A549 (cell line): ENCODE measurements at regions not wholly inside any gene's neighbourhood (a gene's known extent, or its start where the extent isn't known, plus 50 kb on each side); places are given as distances from the start of the nearest gene placed in this dataset.

Experiments
- ATAC-seq, 2 experiments: fragments of 200-7000 bp in 1 of 2; fragments of >200 bp in 1 of 2; cut with Nextera tagmentation in 1 of 2; cut with Tn5 transposase in 1 of 2; 3 replicates each; pipeline versions ENCODE4 v1.8.0 to v1.9.1; 2018 to 2020; ENCODE audit warnings: mild to moderate bottlenecking in 1 of 2, moderate library complexity in 1 of 2
- CTCF ChIA-PET: fragments of 300-600 bp; sonication (Branson Sonifier 250); formaldehyde crosslinking; extraction: SDS; loops from one replicate; lab custom pipeline; 2021; ENCODE audit warnings: antibody characterized with exemption, inconsistent platforms; lab: Yijun Ruan, JAX
- POLR2A ChIA-PET: fragments of 350-600 bp; formaldehyde crosslinking; extraction: SDS; loops from one replicate; lab custom pipeline; 2021; ENCODE audit warnings: antibody characterized with exemption, inconsistent platforms; lab: Yijun Ruan, JAX
- DNase-seq, 2 experiments: peaks; one replicate each; pipeline versions ENCODE4 v3.0.0 to v3.0.0-alpha.2; 2011 to 2016; ENCODE audit warnings: low read depth in 1 of 2, low spot score in 1 of 2
- FAIRE-seq: peaks from 2 replicates; lab custom pipeline; 2011; peaks lifted over from hg19 to GRCh38; lab: Jason Lieb, UNC
- H3K27ac ChIP-seq, 2 experiments: fragments of >200 bp; sonication (Bioruptor Twin); formaldehyde crosslinking; 3 replicates each; pipeline ENCODE4 v1.5.1; 2016 to 2017
- H3K4me1 ChIP-seq: fragments of >200 bp; sonication (Bioruptor Twin); formaldehyde crosslinking; 3 replicates; pipeline ENCODE4 v1.6.1; 2016
- H3K4me2 ChIP-seq: fragments of >200 bp; sonication (Bioruptor Twin); formaldehyde crosslinking; 3 replicates; pipeline ENCODE4 v1.6.1; 2016
- H3K4me3 ChIP-seq: fragments of >200 bp; sonication (Bioruptor Twin); formaldehyde crosslinking; 3 replicates; pipeline ENCODE4 v1.5.1; 2016
- H3K9me3 ChIP-seq: fragments of >200 bp; sonication (Bioruptor Twin); formaldehyde crosslinking; 3 replicates; pipeline ENCODE4 v1.6.1; 2016
- BHLHE40 ChIP-seq: IDR thresholded peaks from 2 replicates; pipeline ENCODE4 v1.6.1; 2012; ENCODE audit warnings: low read depth, low read length, inconsistent platforms
- CBX8 ChIP-seq: fragments of 200-600 bp; sonication (generic); IDR thresholded peaks from 2 replicates; pipeline ENCODE4 v1.6.1; 2016
- CEBPB ChIP-seq, 2 experiments: fragments of >200 bp in 1 of 2; sonication (Bioruptor Twin) in 1 of 2; formaldehyde crosslinking in 1 of 2; IDR thresholded peaks; 2 replicates each; pipeline ENCODE4 v1.6.1; 2012 to 2016
- FOSB ChIP-seq: fragments of 250-450 bp; sonication (Bioruptor Pico); IDR thresholded peaks from 2 replicates; pipeline ENCODE4 v1.5.0; 2020; ENCODE audit warnings: mild to moderate bottlenecking, moderate library complexity
- FOSL2 ChIP-seq, 2 experiments: fragments of 450-650 bp in 1 of 2; fragments of >200 bp in 1 of 2; sonication (Bioruptor Twin) in 1 of 2; formaldehyde crosslinking; IDR thresholded peaks; 2 replicates each; pipeline versions ENCODE4 v1.5.0 to v1.6.1; 2016 to 2020; ENCODE audit warnings: mild to moderate bottlenecking in 1 of 2, moderate library complexity in 1 of 2
- FOXS1 ChIP-seq: fragments of 250-450 bp; sonication (Bioruptor Pico); IDR thresholded peaks from 2 replicates; pipeline ENCODE4 v1.5.0; 2020; ENCODE audit warnings: mild to moderate bottlenecking, moderate library complexity
- HEYL ChIP-seq: fragments of 250-450 bp; sonication (Bioruptor Pico); IDR thresholded peaks from 2 replicates; pipeline ENCODE4 v1.8.0; 2021; ENCODE audit warnings: mild to moderate bottlenecking, moderate library complexity
- HOXA7 ChIP-seq: fragments of 250-450 bp; sonication (Bioruptor Pico); IDR thresholded peaks from 2 replicates; pipeline ENCODE4 v1.5.0; 2020; ENCODE audit warnings: mild to moderate bottlenecking, moderate library complexity
- JUN ChIP-seq, 2 experiments: fragments of >200 bp; sonication (Bioruptor Twin); formaldehyde crosslinking; IDR thresholded peaks; 2 replicates in 1 of 2; 3 replicates in 1 of 2; pipeline ENCODE4 v1.6.1; 2016 to 2017
- KDM5A ChIP-seq: fragments of 200-600 bp; sonication (generic); IDR thresholded peaks from 2 replicates; pipeline ENCODE4 v1.6.1; 2016; ENCODE audit warnings: antibody characterized with exemption, mild to moderate bottlenecking
- MAFK ChIP-seq: fragments of 450-650 bp; IDR thresholded peaks from 2 replicates; pipeline ENCODE4 v1.6.1; 2014; ENCODE audit not compliant: partially characterized antibody
- MAZ ChIP-seq: fragments of 150-350 bp; IDR thresholded peaks from 2 replicates; pipeline ENCODE4 v1.6.1; 2014; ENCODE audit warnings: antibody characterized with exemption, low read depth, low read length, borderline replicate concordance
- MYC ChIP-seq: IDR thresholded peaks from 2 replicates; pipeline ENCODE4 v1.6.1; 2012; ENCODE audit warnings: mild to moderate bottlenecking, inconsistent platforms, low read length, improper control_type of control experiment, borderline replicate concordance
- NR3C1 ChIP-seq: fragments of >200 bp; sonication (Bioruptor Twin); formaldehyde crosslinking; IDR thresholded peaks from 3 replicates; pipeline ENCODE4 v1.6.1; 2017
- PHF8 ChIP-seq: fragments of 200-600 bp; sonication (generic); IDR thresholded peaks from 2 replicates; pipeline ENCODE4 v1.6.1; 2016; ENCODE audit warnings: low read depth, mild to moderate bottlenecking, antibody characterized with exemption, moderate library complexity, borderline replicate concordance
- RAD21 ChIP-seq, 2 experiments: fragments of >200 bp in 1 of 2; sonication (Bioruptor Twin) in 1 of 2; formaldehyde crosslinking in 1 of 2; IDR thresholded peaks in 1 of 2; conservative IDR thresholded peaks in 1 of 2; 2 replicates in 1 of 2; 3 replicates in 1 of 2; pipeline ENCODE4 v1.6.1; 2012 to 2018; ENCODE audit warnings: inconsistent platforms in 1 of 2
- RFX5 ChIP-seq: fragments of 450-650 bp; IDR thresholded peaks from 2 replicates; pipeline ENCODE4 v1.7.1; 2014; ENCODE audit warnings: antibody characterized with exemption, mild to moderate bottlenecking, moderate library complexity
- SMC3 ChIP-seq: fragments of >200 bp; sonication (Bioruptor Twin); formaldehyde crosslinking; IDR thresholded peaks from 3 replicates; pipeline ENCODE4 v1.6.1; 2018; ENCODE audit warnings: inconsistent platforms
- TP53 ChIP-seq: fragments of 250-450 bp; sonication (Bioruptor Pico); IDR thresholded peaks from 2 replicates; pipeline ENCODE4 v1.5.0; 2021; ENCODE audit warnings: mild to moderate bottlenecking, moderate library complexity
- WGBS: methylation state at CpG from one replicate; pipeline ENCODE4 v1.1.6; 2017; ENCODE audit errors: missing lambda C conversion rate; 5-methylcytosine and 5-hydroxymethylcytosine counted together
- TF ChIP-seq, protein P1 (sequence below): IDR thresholded peaks from 2 replicates; pipeline ENCODE4 v1.6.1; 2012
- TF ChIP-seq, protein P2 (sequence below): fragments of >200 bp; sonication (Bioruptor Twin); formaldehyde crosslinking; IDR thresholded peaks from 3 replicates; pipeline ENCODE4 v1.6.1; 2016
- TF ChIP-seq, protein P3 (sequence below): fragments of 250-450 bp; sonication (Bioruptor Pico); IDR thresholded peaks from 2 replicates; pipeline ENCODE4 v1.5.0; 2020; ENCODE audit warnings: low read depth, mild to moderate bottlenecking, moderate library complexity
- TF ChIP-seq, protein P4 (sequence below): fragments of 450-650 bp; IDR thresholded peaks from 2 replicates; pipeline ENCODE4 v1.6.1; 2014; ENCODE audit warnings: antibody characterized with exemption
- TF ChIP-seq, protein P5 (sequence below): fragments of >200 bp; sonication (Bioruptor Twin); formaldehyde crosslinking; IDR thresholded peaks from 3 replicates; pipeline ENCODE4 v1.5.1; 2016

DNA sequence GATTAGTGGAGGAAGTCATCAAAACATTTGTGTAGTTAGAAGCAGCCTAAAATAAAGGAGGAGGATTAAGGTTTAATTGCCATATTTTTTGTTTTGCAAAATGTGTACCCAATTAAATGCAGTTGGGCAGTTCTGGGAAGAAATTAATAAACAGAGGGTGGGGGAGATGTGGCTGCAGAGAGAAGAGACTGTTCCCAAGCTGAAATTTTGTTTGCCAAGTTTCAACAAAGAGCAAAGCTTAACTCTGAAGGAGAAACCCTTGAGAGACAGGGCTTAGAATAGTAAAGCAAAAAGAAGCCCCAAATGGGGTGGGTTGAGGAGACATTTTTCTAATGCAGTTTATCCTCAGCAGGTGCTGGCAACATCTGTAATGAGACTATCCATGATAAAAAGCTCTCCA is 298.0 kb upstream of the NRP1 start:
- Histone ChIP-seq H3K4me2 (no peak overlapping the region), H3K9me3 (no peaks in the 10 kb centered on the region), H3K4me1 (no peaks in the 10 kb centered on the region), H3K27ac (no peak overlapping the region), H3K4me3 (no peak overlapping the region)
- ATAC-seq (no peak), FAIRE-seq (no peak), DNase-seq (no peak)
- TF ChIP-seq, protein P1, sequence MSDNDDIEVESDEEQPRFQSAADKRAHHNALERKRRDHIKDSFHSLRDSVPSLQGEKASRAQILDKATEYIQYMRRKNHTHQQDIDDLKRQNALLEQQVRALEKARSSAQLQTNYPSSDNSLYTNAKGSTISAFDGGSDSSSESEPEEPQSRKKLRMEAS = no peak
- TF ChIP-seq PHF8 (no peak), SMC3 (no peak), CBX8 (no peak), MAFK (no peak), MAZ (no peak), JUN (IDR thresholded peaks at IDR 0.05) (no peak), FOSL2 (IDR thresholded peaks at IDR 0.05) (no peak), FOSL2 (CRISPR knock-in tag; IDR thresholded peaks at IDR 0.05) (no peak), HOXA7 (CRISPR knock-in tag) (no peak)
- TF ChIP-seq, protein P2, sequence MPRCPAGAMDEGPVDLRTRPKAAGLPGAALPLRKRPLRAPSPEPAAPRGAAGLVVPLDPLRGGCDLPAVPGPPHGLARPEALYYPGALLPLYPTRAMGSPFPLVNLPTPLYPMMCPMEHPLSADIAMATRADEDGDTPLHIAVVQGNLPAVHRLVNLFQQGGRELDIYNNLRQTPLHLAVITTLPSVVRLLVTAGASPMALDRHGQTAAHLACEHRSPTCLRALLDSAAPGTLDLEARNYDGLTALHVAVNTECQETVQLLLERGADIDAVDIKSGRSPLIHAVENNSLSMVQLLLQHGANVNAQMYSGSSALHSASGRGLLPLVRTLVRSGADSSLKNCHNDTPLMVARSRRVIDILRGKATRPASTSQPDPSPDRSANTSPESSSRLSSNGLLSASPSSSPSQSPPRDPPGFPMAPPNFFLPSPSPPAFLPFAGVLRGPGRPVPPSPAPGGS = no peak
- POLR2A ChIA-PET = no interaction called here
- CTCF ChIA-PET = interaction anchor here (0.8 to 1.0 kb wide), 2 partner anchors 22 to 1006 kb away, joined by 3 to 4 read pairs; no protein-coding TSS in a partner anchor

DNA sequence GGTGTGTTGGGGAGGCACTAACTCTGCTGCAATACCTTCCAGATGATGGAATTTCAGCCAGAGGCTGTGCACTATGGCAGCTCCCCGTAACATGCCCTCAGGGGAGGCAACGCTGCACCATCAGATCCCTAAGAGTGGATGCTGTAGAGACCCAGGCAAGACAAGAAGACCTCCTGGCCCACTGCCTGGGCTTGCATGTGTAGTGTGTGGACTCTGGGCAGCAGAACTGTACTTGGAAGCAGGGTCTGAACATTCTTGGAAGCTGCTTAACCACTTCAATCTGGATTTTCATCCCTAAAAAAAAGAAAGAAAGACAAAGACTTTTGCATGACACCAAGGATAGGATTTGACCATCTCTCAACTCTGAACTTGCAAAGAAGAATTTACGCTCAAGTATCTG is 297.5 kb upstream of the NRP1 start:
- DNase-seq (no peak), ATAC-seq (no peak)
- no peak overlapping the region for H3K27ac ChIP-seq
- H3K4me1 ChIP-seq = no peaks in the 10 kb centered on the region
- H3K4me3 ChIP-seq = no peak overlapping the region
- ChIA-PET POLR2A (no interaction called here), CTCF (interaction anchor here (0.8 to 1.0 kb wide), 2 partner anchors 21 to 1006 kb away, joined by 3 to 4 read pairs; no protein-coding TSS in a partner anchor)
- WGBS = 60% methylated on average over 3 of the region's 3 CpGs
- H3K9me3 ChIP-seq = no peaks in the 10 kb centered on the region
- H3K4me2 ChIP-seq = no peak overlapping the region
- TF ChIP-seq JUN (IDR thresholded peaks at IDR 0.05) (no peak), FOSL2 (IDR thresholded peaks at IDR 0.05) (no peak), FOSL2 (CRISPR knock-in tag; IDR thresholded peaks at IDR 0.05) (no peak), NR3C1 (no peak), CEBPB (IDR thresholded peaks at IDR 0.05) (no peak)
- TF ChIP-seq, all 56 proteins: peak for 0
- no peak for FAIRE-seq

DNA sequence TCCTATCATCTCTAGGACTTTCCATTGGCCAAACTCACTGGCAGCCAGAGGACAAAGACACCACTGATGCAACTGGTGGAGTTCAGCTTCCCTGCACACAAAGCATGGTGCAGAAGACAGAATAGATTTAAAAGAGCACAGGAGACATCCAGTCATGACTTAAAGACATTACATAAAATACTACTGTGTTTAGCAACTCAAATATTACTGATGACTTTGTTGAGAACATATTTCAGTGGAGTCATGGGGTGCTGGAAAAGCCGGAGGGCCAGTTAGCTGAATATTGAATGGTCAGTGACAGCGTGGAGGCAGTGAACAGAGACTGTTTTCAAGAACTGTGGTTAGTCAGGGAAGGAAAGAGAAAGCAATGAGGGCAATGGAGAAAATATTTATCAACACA is 296.3 kb upstream of the NRP1 start:
- Histone ChIP-seq H3K9me3 (no peaks in the 10 kb centered on the region), H3K27ac (no peak overlapping the region), H3K4me2 (no peak overlapping the region), H3K4me3 (no peak overlapping the region), H3K4me1 (no peaks in the 10 kb centered on the region)
- ChIA-PET POLR2A (no interaction called here), CTCF (no interaction called here)
- TF ChIP-seq SMC3 (no peak), FOXS1 (CRISPR knock-in tag) (no peak), FOSB (no peak), MYC (no peak), HEYL (CRISPR knock-in tag) (no peak)
- TF ChIP-seq, protein P3, sequence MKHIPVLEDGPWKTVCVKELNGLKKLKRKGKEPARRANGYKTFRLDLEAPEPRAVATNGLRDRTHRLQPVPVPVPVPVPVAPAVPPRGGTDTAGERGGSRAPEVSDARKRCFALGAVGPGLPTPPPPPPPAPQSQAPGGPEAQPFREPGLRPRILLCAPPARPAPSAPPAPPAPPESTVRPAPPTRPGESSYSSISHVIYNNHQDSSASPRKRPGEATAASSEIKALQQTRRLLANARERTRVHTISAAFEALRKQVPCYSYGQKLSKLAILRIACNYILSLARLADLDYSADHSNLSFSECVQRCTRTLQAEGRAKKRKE = no peak
- TF ChIP-seq, protein P4, sequence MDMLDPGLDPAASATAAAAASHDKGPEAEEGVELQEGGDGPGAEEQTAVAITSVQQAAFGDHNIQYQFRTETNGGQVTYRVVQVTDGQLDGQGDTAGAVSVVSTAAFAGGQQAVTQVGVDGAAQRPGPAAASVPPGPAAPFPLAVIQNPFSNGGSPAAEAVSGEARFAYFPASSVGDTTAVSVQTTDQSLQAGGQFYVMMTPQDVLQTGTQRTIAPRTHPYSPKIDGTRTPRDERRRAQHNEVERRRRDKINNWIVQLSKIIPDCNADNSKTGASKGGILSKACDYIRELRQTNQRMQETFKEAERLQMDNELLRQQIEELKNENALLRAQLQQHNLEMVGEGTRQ = no peak
- ATAC-seq (no peak), FAIRE-seq (no peak), DNase-seq (no peak)
- WGBS = 54% methylated on average over 2 of the region's 2 CpGs

DNA sequence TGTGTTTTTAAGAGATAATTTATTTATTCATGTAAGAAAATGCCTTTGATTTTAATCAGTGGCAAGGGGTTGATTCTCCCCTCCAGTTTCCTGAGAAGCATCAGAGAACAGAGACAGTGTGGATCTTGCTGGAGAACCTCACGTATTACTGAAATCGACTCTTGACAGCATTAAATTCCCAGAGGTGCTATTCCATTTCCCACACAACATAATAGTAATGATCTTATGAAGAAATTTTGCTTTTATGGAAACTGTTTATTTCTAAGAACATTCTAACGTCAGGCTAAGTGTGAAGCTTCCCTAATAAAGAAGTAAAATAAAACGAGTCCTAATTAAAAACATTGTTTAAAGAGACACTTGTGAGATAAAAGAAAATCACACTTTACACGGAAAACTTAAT is 293.1 kb upstream of the NRP1 start:
- POLR2A ChIA-PET = no interaction called here
- Histone ChIP-seq H3K4me2 (no peak overlapping the region), H3K9me3 (no peaks in the 10 kb centered on the region), H3K4me3 (no peak overlapping the region), H3K27ac (no peak overlapping the region), H3K4me1 (no peaks in the 10 kb centered on the region)
- CTCF ChIA-PET = no interaction called here
- WGBS = 58% methylated on average over 5 of the region's 5 CpGs
- ATAC-seq = no peak
- no peak for DNase-seq
- no peak for FAIRE-seq
- TF ChIP-seq, protein P3 = no peak
- TF ChIP-seq NR3C1 (no peak), CEBPB (IDR thresholded peaks at IDR 0.05) (no peak), BHLHE40 (no peak), MYC (no peak), RAD21 (conservative IDR thresholded peaks at IDR 0.05 in 1 of 2, IDR thresholded peaks at IDR 0.05 in 1 of 2) (no peak), FOSL2 (IDR thresholded peaks at IDR 0.05) (no peak), FOSL2 (CRISPR knock-in tag; IDR thresholded peaks at IDR 0.05) (no peak), TP53 (CRISPR knock-in tag) (no peak), RFX5 (no peak), KDM5A (no peak)
- TF ChIP-seq, protein P4 = no peak
- TF ChIP-seq, protein P5, sequence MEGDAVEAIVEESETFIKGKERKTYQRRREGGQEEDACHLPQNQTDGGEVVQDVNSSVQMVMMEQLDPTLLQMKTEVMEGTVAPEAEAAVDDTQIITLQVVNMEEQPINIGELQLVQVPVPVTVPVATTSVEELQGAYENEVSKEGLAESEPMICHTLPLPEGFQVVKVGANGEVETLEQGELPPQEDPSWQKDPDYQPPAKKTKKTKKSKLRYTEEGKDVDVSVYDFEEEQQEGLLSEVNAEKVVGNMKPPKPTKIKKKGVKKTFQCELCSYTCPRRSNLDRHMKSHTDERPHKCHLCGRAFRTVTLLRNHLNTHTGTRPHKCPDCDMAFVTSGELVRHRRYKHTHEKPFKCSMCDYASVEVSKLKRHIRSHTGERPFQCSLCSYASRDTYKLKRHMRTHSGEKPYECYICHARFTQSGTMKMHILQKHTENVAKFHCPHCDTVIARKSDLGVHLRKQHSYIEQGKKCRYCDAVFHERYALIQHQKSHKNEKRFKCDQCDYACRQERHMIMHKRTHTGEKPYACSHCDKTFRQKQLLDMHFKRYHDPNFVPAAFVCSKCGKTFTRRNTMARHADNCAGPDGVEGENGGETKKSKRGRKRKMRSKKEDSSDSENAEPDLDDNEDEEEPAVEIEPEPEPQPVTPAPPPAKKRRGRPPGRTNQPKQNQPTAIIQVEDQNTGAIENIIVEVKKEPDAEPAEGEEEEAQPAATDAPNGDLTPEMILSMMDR = no peak
